Tongue (tissue), 1 donor: ENCODE measurements at regions not wholly inside any gene's neighbourhood (a gene's known extent, or its start where the extent isn't known, plus 50 kb on each side); places are given as distances from the start of the nearest gene placed in this dataset.

Experiments used
- DNase-seq: peaks from one replicate; pipeline ENCODE4 v3.0.0-alpha.2; 2015

- no peak for DNase-seq
Observed at GRCh38 chr4:66252291-66252690, 582.0 kb upstream of the EPHA5 start.

GRCh38 chr4:66246643-66247042 is 576.4 kb upstream of the EPHA5 start:
- DNase-seq, result no peak

- no peak for DNase-seq
Observed at GRCh38 chr4:66235876-66236275, 565.6 kb upstream of the EPHA5 start.

- DNase-seq, result no peak
Observed at GRCh38 chr4:66229885-66230284, 559.6 kb upstream of the EPHA5 start.

GRCh38 chr4:66225539-66225938 is 555.2 kb upstream of the EPHA5 start:
- DNase-seq, result no peak

- no peak for DNase-seq
Observed at GRCh38 chr4:66223068-66223703, 552.9 kb upstream of the EPHA5 start.

- peak; percentile 11 for DNase-seq
Observed at GRCh38 chr4:66219401-66219800, 549.1 kb upstream of the EPHA5 start.

- DNase-seq, result no peak
Observed at GRCh38 chr4:66216252-66216651, 546.0 kb upstream of the EPHA5 start.

GRCh38 chr4:66212489-66212888 is 542.2 kb upstream of the EPHA5 start:
- DNase-seq, result no peak

GRCh38 chr4:66204534-66205247 is 534.4 kb upstream of the EPHA5 start:
- DNase-seq, result peak; percentile 21

- no peak for DNase-seq
Observed at GRCh38 chr4:66202870-66203269, 532.6 kb upstream of the EPHA5 start.

GRCh38 chr4:66197451-66197850 is 527.2 kb upstream of the EPHA5 start:
- no peak for DNase-seq

GRCh38 chr4:66193487-66193886 is 523.2 kb upstream of the EPHA5 start:
- DNase-seq, result no peak

- DNase-seq, result no peak
Observed at GRCh38 chr4:66187175-66187720, 517.0 kb upstream of the EPHA5 start.

- DNase-seq, result no peak
Observed at GRCh38 chr4:66186095-66186494, 515.8 kb upstream of the EPHA5 start.

GRCh38 chr4:66182636-66183035 is 512.3 kb upstream of the EPHA5 start:
- no peak for DNase-seq

GRCh38 chr4:66178906-66179305 is 508.6 kb upstream of the EPHA5 start:
- no peak for DNase-seq

GRCh38 chr4:66169341-66169740 is 499.1 kb upstream of the EPHA5 start:
- DNase-seq, result peak; percentile 2

GRCh38 chr4:66164869-66165268 is 494.6 kb upstream of the EPHA5 start:
- no peak for DNase-seq

GRCh38 chr4:66160606-66161005 is 490.3 kb upstream of the EPHA5 start:
- no peak for DNase-seq

- DNase-seq, result no peak
Observed at GRCh38 chr4:66157594-66157993, 487.3 kb upstream of the EPHA5 start.

GRCh38 chr4:66130042-66130441 is 459.8 kb upstream of the EPHA5 start:
- no peak for DNase-seq

- no peak for DNase-seq
Observed at GRCh38 chr4:66123831-66124413, 453.6 kb upstream of the EPHA5 start.

- DNase-seq, result no peak
Observed at GRCh38 chr4:66123190-66123589, 452.9 kb upstream of the EPHA5 start.
